Right ventricle myocardium superior (tissue), 1 donor: ENCODE measurements at regions not wholly inside any gene's neighbourhood (a gene's known extent, or its start where the extent isn't known, plus 50 kb on each side); places are given as distances from the start of the nearest gene placed in this dataset.
"Not testable (repeated sequence)": the region's sequence is repeated elsewhere in the genome, so short reads cannot be mapped to it uniquely, and the experiment has no call there.

Experiments
- ATAC-seq: fragments of 200-7000 bp; cut with Tn5 transposase; one replicate; pipeline ENCODE4 v1.9.1; 2020; ENCODE audit warnings: mild to moderate bottlenecking; ENCODE audit not compliant: poor library complexity
- DNase-seq: peaks from one replicate; pipeline ENCODE4 v3.0.0-alpha.2; 2020
- intact Hi-C: fragments of 100-400 bp; cut with DNase I; formaldehyde crosslinking; loops from one replicate; pipeline ENCODE4 v1.11.2; 2022
- donor health status: DM: no; HTN: yes; CAD: no; lungs with severe emphysema.

GRCh38 chr9:126157826-126158587 lies 168.6 kb upstream of the MVB12B start:
- ATAC-seq = no peak
- intact Hi-C loops = no loop called here
- DNase-seq = no peak

- DNase-seq (no peak), ATAC-seq (no peak)
- intact Hi-C loops = no loop called here
Measured at GRCh38 chr9:126158588-126159429, 167.8 kb upstream of the MVB12B start.

GRCh38 chr9:126159430-126160060 lies 167.1 kb upstream of the MVB12B start:
- ATAC-seq = no peak
- intact Hi-C loops = no loop called here

GRCh38 chr9:126160067-126160853 lies 166.4 kb upstream of the MVB12B start:
- intact Hi-C loops = no loop called here
- no peak for DNase-seq
- no peak for ATAC-seq

More at GRCh38 chr9:126159430-126160060, 167.1 kb upstream of the MVB12B start:
- DNase-seq = no peak

- intact Hi-C loops = no loop called here
- no peak for ATAC-seq
- no peak for DNase-seq
Measured at GRCh38 chr9:126160854-126161329, 165.7 kb upstream of the MVB12B start.

GRCh38 chr9:126162611-126163381 lies 163.8 kb upstream of the MVB12B start:
- intact Hi-C loops = no loop called here
- no peak for DNase-seq
- no peak for ATAC-seq

- no peak for ATAC-seq
- intact Hi-C loops = no loop called here
- DNase-seq = no peak
Measured at GRCh38 chr9:126164796-126165525, 161.7 kb upstream of the MVB12B start.

- DNase-seq (no peak), ATAC-seq (no peak)
- intact Hi-C loops = no loop called here
Measured at GRCh38 chr9:126165755-126166154, 160.9 kb upstream of the MVB12B start.

- intact Hi-C loops = no loop called here
- ATAC-seq (no peak), DNase-seq (no peak)
Measured at GRCh38 chr9:126166291-126166690, 160.3 kb upstream of the MVB12B start.

- ATAC-seq (no peak), DNase-seq (no peak)
- intact Hi-C loops = no loop called here
Measured at GRCh38 chr9:126166866-126167265, 159.8 kb upstream of the MVB12B start.

GRCh38 chr9:126169736-126170135 lies 156.9 kb upstream of the MVB12B start:
- intact Hi-C loops = no loop called here
- ATAC-seq = no peak
- DNase-seq = no peak

- DNase-seq (no peak), ATAC-seq (no peak)
- intact Hi-C loops = no loop called here
Measured at GRCh38 chr9:126170286-126170823, 156.3 kb upstream of the MVB12B start.

- intact Hi-C loops = no loop called here
- DNase-seq (no peak), ATAC-seq (no peak)
Measured at GRCh38 chr9:126171641-126172040, 155.0 kb upstream of the MVB12B start.

- ATAC-seq (no peak), DNase-seq (no peak)
- intact Hi-C loops = no loop called here
Measured at GRCh38 chr9:126173401-126173800, 153.2 kb upstream of the MVB12B start.

- intact Hi-C loops = no loop called here
- DNase-seq (no peak), ATAC-seq (no peak)
Measured at GRCh38 chr9:126173929-126174328, 152.7 kb upstream of the MVB12B start.

GRCh38 chr9:126183266-126183665 lies 143.4 kb upstream of the MVB12B start:
- ATAC-seq = no peak
- intact Hi-C loops = no loop called here
- no peak for DNase-seq

GRCh38 chr9:126190994-126191393 lies 135.6 kb upstream of the MVB12B start:
- intact Hi-C loops, DNase-seq, ATAC-seq: not testable (repeated sequence)
